Endothelial cell of umbilical vein (primary cell): ENCODE measurements at regions not wholly inside any gene's neighbourhood (a gene's known extent, or its start where the extent isn't known, plus 50 kb on each side); places are given as distances from the start of the nearest gene placed in this dataset.

Source experiments
- BruUV-seq: library from RNA; stranded (reverse); fragments of 400-500 nt; replicated peaks from 2 replicates; lab custom pipeline; 2021; lab: Mats Ljungman, UMichigan
- CTCF ChIA-PET: fragments of 300-600, 350-600 bp; sonication (Branson Sonifier 250); formaldehyde crosslinking; loops from one replicate; lab custom pipeline; 2021; ENCODE audit warnings: antibody characterized with exemption, inconsistent platforms; lab: Charles Lee
- POLR2A ChIA-PET: fragments of 300-600, 350-600 bp; sonication (Branson Sonifier 250); formaldehyde crosslinking; loops from one replicate; lab custom pipeline; 2021; ENCODE audit warnings: antibody characterized with exemption, inconsistent platforms; lab: Charles Lee
- DNase-seq: peaks from one replicate; pipeline ENCODE4 v3.0.0-alpha.2; 2011; ENCODE audit warnings: low read depth, low spot score
- FAIRE-seq: peaks from 2 replicates; lab custom pipeline; 2011; peaks lifted over from hg19 to GRCh38; lab: Jason Lieb, UNC
- H2AFZ ChIP-seq: 2 replicates; pipeline ENCODE4 v1.6.0; 2012; ENCODE audit warnings: low read depth, low read length, control low read depth, inconsistent platforms
- H3K27ac ChIP-seq: 2 replicates; pipeline ENCODE4 v1.5.1; 2011; ENCODE audit warnings: low read depth, mild to moderate bottlenecking, control low read depth, low read length, moderate library complexity; ENCODE audit not compliant: insufficient read depth
- H3K27me3 ChIP-seq, 2 experiments: 2 replicates each; pipeline versions ENCODE4 v1.6.0 to v1.6.1; 2011; ENCODE audit warnings: low read length in 2 of 2, mixed read lengths in 1 of 2; ENCODE audit not compliant: control insufficient read depth in 2 of 2, insufficient read depth in 2 of 2
- H3K36me3 ChIP-seq, 2 experiments: 2 replicates in 1 of 2; 3 replicates in 1 of 2; pipeline ENCODE4 v1.5.1; 2011; ENCODE audit warnings: low read length in 2 of 2, mild to moderate bottlenecking in 1 of 2, moderate library complexity in 1 of 2; ENCODE audit not compliant: control insufficient read depth in 2 of 2, insufficient read depth in 2 of 2; ENCODE audit errors: extremely low read depth in 1 of 2
- H3K4me1 ChIP-seq: 3 replicates; pipeline ENCODE4 v1.5.1; 2011; ENCODE audit warnings: mild to moderate bottlenecking, low read length; ENCODE audit not compliant: control insufficient read depth, insufficient read depth; ENCODE audit errors: extremely low read depth
- H3K4me2 ChIP-seq: 2 replicates; pipeline ENCODE4 v1.6.1; 2011; ENCODE audit warnings: low read length, control low read depth, mixed read lengths; ENCODE audit not compliant: insufficient read depth
- H3K4me3 ChIP-seq, 3 experiments: fragments of 200-600 bp in 1 of 3; sonication (generic), shearing (Covaris generic) in 1 of 3; replicated peaks in 1 of 3; 2 replicates each; pipeline ENCODE4 v1.5.1; 2011 to 2016; ENCODE audit warnings: control low read depth in 3 of 3, low read length in 3 of 3, mild to moderate bottlenecking in 2 of 3, inconsistent platforms in 1 of 3, low read depth in 1 of 3, moderate library complexity in 1 of 3; ENCODE audit not compliant: insufficient read depth in 1 of 3
- H3K79me2 ChIP-seq: 2 replicates; pipeline ENCODE4 v1.6.0; 2012; ENCODE audit warnings: low read length, inconsistent platforms; ENCODE audit not compliant: control insufficient read depth, insufficient read depth
- H3K9ac ChIP-seq: replicated peaks from 2 replicates; pipeline ENCODE3; 2011; ENCODE audit warnings: low read length, control low read depth; ENCODE audit not compliant: insufficient read depth; ENCODE audit errors: extremely low read depth
- H3K9me1 ChIP-seq: replicated peaks from 3 replicates; pipeline ENCODE4 v1.6.0; 2011; ENCODE audit warnings: mild to moderate bottlenecking, low read length; ENCODE audit not compliant: control insufficient read depth, insufficient read depth; ENCODE audit errors: extremely low read depth
- H3K9me3 ChIP-seq: replicated peaks from 2 replicates; pipeline ENCODE4 v1.5.1; 2012; ENCODE audit warnings: low read length, inconsistent platforms; ENCODE audit not compliant: control insufficient read depth, insufficient read depth
- H4K20me1 ChIP-seq: replicated peaks from 2 replicates; pipeline ENCODE3; 2011; ENCODE audit warnings: mild to moderate bottlenecking, low read length; ENCODE audit not compliant: control insufficient read depth, insufficient read depth; ENCODE audit errors: extremely low read depth
- CTCF ChIP-seq, 2 donors: IDR thresholded peaks; 1 replicate in 1 of 2; 2 replicates in 1 of 2; pipeline ENCODE4 v1.5.1; 2011; ENCODE audit warnings: low read length in 2 of 2, mild to moderate bottlenecking in 2 of 2, moderate library complexity in 2 of 2, control low read depth in 1 of 2, inconsistent platforms in 1 of 2, low read depth in 1 of 2; ENCODE audit not compliant: insufficient read depth in 1 of 2; ENCODE audit errors: extremely low read depth in 1 of 2
- EZH2 ChIP-seq: IDR thresholded peaks from 2 replicates; pipeline ENCODE4 v1.6.1; 2012; ENCODE audit warnings: borderline replicate concordance, low read depth, mild to moderate bottlenecking, moderate library complexity, low read length, inconsistent platforms; ENCODE audit not compliant: severe bottlenecking
- FOS ChIP-seq: IDR thresholded peaks from 2 replicates; pipeline ENCODE4 v1.6.1; 2011; ENCODE audit warnings: mild to moderate bottlenecking, low read length, moderate library complexity, borderline replicate concordance; ENCODE audit not compliant: insufficient read depth
- GATA2 ChIP-seq: IDR thresholded peaks from 2 replicates; pipeline ENCODE4 v1.7.0; 2011; ENCODE audit warnings: low read depth, mild to moderate bottlenecking, moderate library complexity, mixed read lengths, low read length; ENCODE audit not compliant: insufficient read length, insufficient read depth
- JUN ChIP-seq: IDR thresholded peaks from 2 replicates; pipeline ENCODE4 v1.6.1; 2011; ENCODE audit warnings: borderline replicate concordance, low read depth; ENCODE audit not compliant: insufficient read length, insufficient read depth
- MAX ChIP-seq: IDR thresholded peaks from 2 replicates; pipeline ENCODE4 v1.6.1; 2011; ENCODE audit not compliant: insufficient read depth, insufficient read length
- MYC ChIP-seq: IDR thresholded peaks from one replicate; pipeline ENCODE4 v1.6.1; 2011; ENCODE audit warnings: mild to moderate bottlenecking, low read depth, low read length
- POLR2A ChIP-seq: IDR thresholded peaks from 2 replicates; pipeline ENCODE4 v1.6.1; 2012; ENCODE audit warnings: low read depth, mild to moderate bottlenecking, control low read depth, low read length
- POLR2AphosphoS5 ChIP-seq: IDR thresholded peaks from 2 replicates; pipeline ENCODE4 v1.6.1; 2012; ENCODE audit warnings: low read depth, mild to moderate bottlenecking, control low read depth, low read length, moderate library complexity; ENCODE audit not compliant: insufficient read depth
- dilution Hi-C: fragments of 300-500 bp; cut with MboI; formaldehyde crosslinking; loops from one replicate; pipeline ENCODE4 v1.15.0; 2019; ENCODE audit warnings: low sequenced_read_pairs; ENCODE audit not compliant: extremely low pct_ligation_motif_present
- intact Hi-C: fragments of 100-400 bp; cut with micrococcal nuclease; formaldehyde crosslinking; loops from one replicate; pipeline ENCODE4 v1.10.0; 2022

- H3K27me3 ChIP-seq: no peaks in the 10 kb centered on the region
- FAIRE-seq (no peak), DNase-seq (no peak)
- no peak overlapping the region for H3K9ac ChIP-seq
- H3K9me1 ChIP-seq: no peaks in the 10 kb centered on the region
- no peaks in the 10 kb centered on the region for H3K36me3 ChIP-seq
- ChIA-PET POLR2A (no interaction called here), CTCF (no interaction called here)
- no peak for TF ChIP-seq POLR2A
- TF ChIP-seq GATA2: no peak
- TF ChIP-seq EZH2: no peak
- TF ChIP-seq MYC: no peak
- TF ChIP-seq POLR2AphosphoS5: no peak
- TF ChIP-seq JUN: no peak
- TF ChIP-seq FOS: no peak
- no peak for TF ChIP-seq CTCF (IDR thresholded peaks at IDR 0.05; ENCODE audit: extremely low read depth in 1 of 2, insufficient read depth in 1 of 2, low read depth in 1 of 2, low read length in 2 of 2)
- no peak for TF ChIP-seq MAX
- no peaks in the 10 kb centered on the region for H3K79me2 ChIP-seq
- H3K9me3 ChIP-seq: no peaks in the 10 kb centered on the region
- no peak overlapping the region for H3K4me3 ChIP-seq
- no peaks in the 10 kb centered on the region for H4K20me1 ChIP-seq
- intact Hi-C loops (no loop called here), dilution Hi-C loops (no loop called here)
- no peak overlapping the region for H3K27ac ChIP-seq
- H3K4me2 ChIP-seq: no peak overlapping the region
- no peaks in the 10 kb centered on the region for H3K4me1 ChIP-seq
- BruUV-seq: no TSS peak
- no peak overlapping the region for H2AFZ ChIP-seq
These were observed 325.0 kb downstream of the ADCYAP1 start for GRCh38 chr18:1229634-1230033.
